Sigmoid colon (tissue), 4 donors: ENCODE measurements at regions not wholly inside any gene's neighbourhood (a gene's known extent, or its start where the extent isn't known, plus 50 kb on each side); places are given as distances from the start of the nearest gene placed in this dataset.

Source experiments
- EP300 ChIP-seq, 4 donors: sonication (generic); formaldehyde crosslinking; IDR thresholded peaks; one replicate each; pipeline ENCODE4 v1.6.1; 2017; ENCODE audit warnings: antibody characterized with exemption in 4 of 4
- POLR2A ChIP-seq, 2 donors: fragments of 450-650 bp; IDR thresholded peaks; one replicate each; pipeline ENCODE4 v1.6.1; 2016; ENCODE audit warnings: antibody characterized with exemption in 2 of 2, mild to moderate bottlenecking in 2 of 2, moderate library complexity in 2 of 2
- POLR2AphosphoS5 ChIP-seq, 4 donors: sonication (generic); formaldehyde crosslinking; IDR thresholded peaks; one replicate each; pipeline ENCODE4 v1.6.1; 2017; ENCODE audit warnings: antibody characterized with exemption in 4 of 4
- TF ChIP-seq, protein P1 (sequence below), 4 experiments: fragments of 450-650 bp in 3 of 4; fragments of 200-600 bp in 1 of 4; IDR thresholded peaks; one replicate each; pipeline ENCODE4 v1.5.1; 2016 to 2019; ENCODE audit warnings: antibody characterized with exemption in 4 of 4, mild to moderate bottlenecking in 3 of 4, moderate library complexity in 2 of 4

GRCh38 chr9:3698531-3698930 is 172.7 kb upstream of the RFX3 start:
- TF ChIP-seq, protein P1, sequence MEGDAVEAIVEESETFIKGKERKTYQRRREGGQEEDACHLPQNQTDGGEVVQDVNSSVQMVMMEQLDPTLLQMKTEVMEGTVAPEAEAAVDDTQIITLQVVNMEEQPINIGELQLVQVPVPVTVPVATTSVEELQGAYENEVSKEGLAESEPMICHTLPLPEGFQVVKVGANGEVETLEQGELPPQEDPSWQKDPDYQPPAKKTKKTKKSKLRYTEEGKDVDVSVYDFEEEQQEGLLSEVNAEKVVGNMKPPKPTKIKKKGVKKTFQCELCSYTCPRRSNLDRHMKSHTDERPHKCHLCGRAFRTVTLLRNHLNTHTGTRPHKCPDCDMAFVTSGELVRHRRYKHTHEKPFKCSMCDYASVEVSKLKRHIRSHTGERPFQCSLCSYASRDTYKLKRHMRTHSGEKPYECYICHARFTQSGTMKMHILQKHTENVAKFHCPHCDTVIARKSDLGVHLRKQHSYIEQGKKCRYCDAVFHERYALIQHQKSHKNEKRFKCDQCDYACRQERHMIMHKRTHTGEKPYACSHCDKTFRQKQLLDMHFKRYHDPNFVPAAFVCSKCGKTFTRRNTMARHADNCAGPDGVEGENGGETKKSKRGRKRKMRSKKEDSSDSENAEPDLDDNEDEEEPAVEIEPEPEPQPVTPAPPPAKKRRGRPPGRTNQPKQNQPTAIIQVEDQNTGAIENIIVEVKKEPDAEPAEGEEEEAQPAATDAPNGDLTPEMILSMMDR (IDR thresholded peaks at IDR 0.05) = no peak
- TF ChIP-seq POLR2A (IDR thresholded peaks at IDR 0.05) = no peak
- TF ChIP-seq POLR2AphosphoS5 (IDR thresholded peaks at IDR 0.05) = no peak
- no peak for TF ChIP-seq EP300 (IDR thresholded peaks at IDR 0.05)
